ENCODE measurements at regions not wholly inside any gene's neighbourhood (a gene's known extent, or its start where the extent isn't known, plus 50 kb on each side); places are given as distances from the start of the nearest gene placed in this dataset.

DNA sequence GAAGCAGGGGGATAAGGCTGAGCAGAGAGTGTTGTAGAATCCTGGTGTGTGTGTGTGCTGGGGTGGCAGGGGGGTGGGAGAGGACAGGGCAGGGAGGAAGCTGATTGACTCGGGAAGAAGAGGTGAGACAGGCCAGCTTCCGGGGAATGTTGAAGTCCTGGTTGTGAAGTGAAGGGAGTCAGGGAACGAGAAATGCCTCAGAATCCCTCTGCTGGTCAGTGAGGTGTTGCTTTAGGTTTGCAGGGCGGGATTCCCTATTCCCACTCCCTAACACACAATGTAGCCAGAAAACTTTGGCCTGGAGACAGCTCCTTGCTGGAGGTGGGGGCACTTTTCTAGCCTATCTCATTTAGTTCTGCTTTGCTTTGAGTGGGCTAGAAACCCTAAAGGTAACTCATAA, 265.1 kb downstream of the HAUS1 start:
- Histone ChIP-seq H3K36me3 (ENCODE audit: control insufficient read depth in 1 of 2, insufficient read depth in 2 of 2, low read length in 2 of 2) (no peaks in the 10 kb centered on the region), H2AFZ (ENCODE audit: low read depth, low read length, poor library complexity, severe bottlenecking) (no peak overlapping the region), H3K9me3 (ENCODE audit: control insufficient read depth in 1 of 2, insufficient read depth in 1 of 2, low read depth in 1 of 2, low read length in 2 of 2) (no peaks in the 10 kb centered on the region), H3K79me2 (ENCODE audit: insufficient read depth, low read length) (no peaks in the 10 kb centered on the region), H3K27ac (ENCODE audit: low read depth, low read length) (no peak overlapping the region), H3K4me1 (ENCODE audit: control insufficient read depth in 1 of 2, insufficient read depth in 2 of 2, low read length in 2 of 2) (no peaks in the 10 kb centered on the region), H4K20me1 (ENCODE audit: insufficient read depth) (no peaks in the 10 kb centered on the region), H3K4me3 (replicated peaks in 1 of 2; ENCODE audit: low read depth in 1 of 2, low read length in 2 of 2) (no peak overlapping the region), H3K27me3 (ENCODE audit: insufficient read depth, low read length) (no peaks in the 10 kb centered on the region), H3K4me2 (ENCODE audit: low read length) (no peak overlapping the region), H3K9me2 (ENCODE audit: insufficient read depth) (no peaks in the 10 kb centered on the region), H3K9ac (ENCODE audit: low read length) (no peak overlapping the region)
- no peak for DNase-seq (ENCODE audit: low read depth, low spot score)
- ChIA-PET RAD21 (ENCODE audit: low non-redundant PET in 1 of 2, low total read pairs in 2 of 2, uncharacterized antibody in 2 of 2, unreplicated experiment in 2 of 2) (no interaction called here), POLR2A (no interaction called here), CTCF (no interaction called here)
- ATAC-seq, result no peak
- TF ChIP-seq SRF (IDR thresholded peaks at IDR 0.05; ENCODE audit: low read depth), result no peak
- no peak for TF ChIP-seq RAD21 (IDR thresholded peaks at IDR 0.05; ENCODE audit: low read depth)
- no peak for TF ChIP-seq SIN3A (IDR thresholded peaks at IDR 0.05; ENCODE audit: low read depth)
- no peak for TF ChIP-seq SP1 (IDR thresholded peaks at IDR 0.05; ENCODE audit: low read depth)
- TF ChIP-seq EZH2 (IDR thresholded peaks at IDR 0.05), result no peak
- no peak for TF ChIP-seq EZH2phosphoT487 (IDR thresholded peaks at IDR 0.05; ENCODE audit: borderline replicate concordance)
- TF ChIP-seq, protein P1, sequence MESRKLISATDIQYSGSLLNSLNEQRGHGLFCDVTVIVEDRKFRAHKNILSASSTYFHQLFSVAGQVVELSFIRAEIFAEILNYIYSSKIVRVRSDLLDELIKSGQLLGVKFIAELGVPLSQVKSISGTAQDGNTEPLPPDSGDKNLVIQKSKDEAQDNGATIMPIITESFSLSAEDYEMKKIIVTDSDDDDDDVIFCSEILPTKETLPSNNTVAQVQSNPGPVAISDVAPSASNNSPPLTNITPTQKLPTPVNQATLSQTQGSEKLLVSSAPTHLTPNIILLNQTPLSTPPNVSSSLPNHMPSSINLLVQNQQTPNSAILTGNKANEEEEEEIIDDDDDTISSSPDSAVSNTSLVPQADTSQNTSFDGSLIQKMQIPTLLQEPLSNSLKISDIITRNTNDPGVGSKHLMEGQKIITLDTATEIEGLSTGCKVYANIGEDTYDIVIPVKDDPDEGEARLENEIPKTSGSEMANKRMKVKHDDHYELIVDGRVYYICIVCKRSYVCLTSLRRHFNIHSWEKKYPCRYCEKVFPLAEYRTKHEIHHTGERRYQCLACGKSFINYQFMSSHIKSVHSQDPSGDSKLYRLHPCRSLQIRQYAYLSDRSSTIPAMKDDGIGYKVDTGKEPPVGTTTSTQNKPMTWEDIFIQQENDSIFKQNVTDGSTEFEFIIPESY (IDR thresholded peaks at IDR 0.05; ENCODE audit: extremely low read depth, insufficient replicate concordance, low read length), result no peak
- no peak for TF ChIP-seq CEBPB (IDR thresholded peaks at IDR 0.05; ENCODE audit: low read depth)
- no peak for TF ChIP-seq CBX3 (IDR thresholded peaks at IDR 0.05; ENCODE audit: low read depth)
- TF ChIP-seq REST (IDR thresholded peaks at IDR 0.05; ENCODE audit: low read depth), result no peak
- TF ChIP-seq POLR2AphosphoS5 (IDR thresholded peaks at IDR 0.05; ENCODE audit: low read depth, low read length), result no peak
- TF ChIP-seq POLR2A (IDR thresholded peaks at IDR 0.05; ENCODE audit: borderline replicate concordance, extremely low read depth, insufficient read depth, insufficient read length), result no peak
- TF ChIP-seq YY1 (IDR thresholded peaks at IDR 0.05; ENCODE audit: extremely low read depth, insufficient replicate concordance, low read depth, low read length), result no peak
- TF ChIP-seq, protein P2, sequence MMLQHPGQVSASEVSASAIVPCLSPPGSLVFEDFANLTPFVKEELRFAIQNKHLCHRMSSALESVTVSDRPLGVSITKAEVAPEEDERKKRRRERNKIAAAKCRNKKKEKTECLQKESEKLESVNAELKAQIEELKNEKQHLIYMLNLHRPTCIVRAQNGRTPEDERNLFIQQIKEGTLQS (IDR thresholded peaks at IDR 0.05), result no peak
- no peak for TF ChIP-seq EGR1 (IDR thresholded peaks at IDR 0.05; ENCODE audit: low read depth)
- no peak for TF ChIP-seq CTCF (IDR thresholded peaks at IDR 0.05 in 2 of 3, conservative IDR thresholded peaks at IDR 0.05 in 1 of 3; ENCODE audit: borderline replicate concordance in 1 of 3, insufficient read depth in 1 of 3, low read depth in 2 of 3, low read length in 2 of 3)
- no peak for TF ChIP-seq FOSL1 (IDR thresholded peaks at IDR 0.05; ENCODE audit: low read depth)
- TF ChIP-seq, protein P3, sequence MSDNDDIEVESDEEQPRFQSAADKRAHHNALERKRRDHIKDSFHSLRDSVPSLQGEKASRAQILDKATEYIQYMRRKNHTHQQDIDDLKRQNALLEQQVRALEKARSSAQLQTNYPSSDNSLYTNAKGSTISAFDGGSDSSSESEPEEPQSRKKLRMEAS (IDR thresholded peaks at IDR 0.05), result no peak
- no peak for TF ChIP-seq ZNF274 (IDR thresholded peaks at IDR 0.05; ENCODE audit: low read depth, low read length)
- TF ChIP-seq ZFX (IDR thresholded peaks at IDR 0.05), result no peak
- intact Hi-C loops (cut with micrococcal nuclease), result no loop called here
- no TSS peak for BruUV-seq (replicated peaks)

Data from HCT116 (cell line).